HepG2 (cell line): ENCODE measurements at regions not wholly inside any gene's neighbourhood (a gene's known extent, or its start where the extent isn't known, plus 50 kb on each side); places are given as distances from the start of the nearest gene placed in this dataset.

Source experiments
- ATAC-seq: fragments of 200-7000 bp; cut with Tn5 transposase; 3 replicates; pipeline ENCODE4 v1.9.1; 2020; ENCODE audit warnings: mild to moderate bottlenecking, moderate library complexity
- BruUV-seq: library from RNA; stranded (reverse); fragments of 400-500 nt; replicated peaks from 2 replicates; lab custom pipeline; 2021; lab: Mats Ljungman, UMichigan
- CTCF ChIA-PET: fragments of 300-600 bp; formaldehyde crosslinking; extraction: SDS; loops from one replicate; lab custom pipeline; 2021; ENCODE audit warnings: low total read pairs, inconsistent platforms, low intra/inter-chr PET ratio; lab: Yijun Ruan, JAX
- POLR2A ChIA-PET: fragments of 350-600 bp; sonication (Branson Sonifier 250); formaldehyde crosslinking; loops from one replicate; lab custom pipeline; 2020; ENCODE audit warnings: antibody characterized with exemption, inconsistent platforms; lab: Yijun Ruan, JAX
- DNase-seq: peaks from one replicate; pipeline ENCODE4 v3.0.0-alpha.2; 2015; ENCODE audit warnings: low spot score
- FAIRE-seq: peaks from 3 replicates; lab custom pipeline; 2011; peaks lifted over from hg19 to GRCh38; lab: Jason Lieb, UNC
- H2AFZ ChIP-seq: one replicate; pipeline ENCODE4 v1.6.1; 2011; ENCODE audit warnings: low read length, inconsistent platforms
- H3K27ac ChIP-seq: fragments of 300-600 bp; 3 replicates; pipeline ENCODE4 v1.8.0; 2011; ENCODE audit warnings: mixed run types, mild to moderate bottlenecking, mixed read lengths, low read length, inconsistent platforms; ENCODE audit not compliant: insufficient read depth; ENCODE audit errors: extremely low read length
- H3K27me3 ChIP-seq, 2 experiments: fragments of 200-600 bp in 1 of 2; 2 replicates in 1 of 2; 3 replicates in 1 of 2; pipeline versions ENCODE4 v1.6.0 to v1.8.0; 2011; ENCODE audit warnings: low read length in 2 of 2, mild to moderate bottlenecking in 2 of 2, moderate library complexity in 2 of 2, inconsistent platforms in 1 of 2; ENCODE audit not compliant: insufficient read depth in 2 of 2, control insufficient read depth in 1 of 2
- H3K36me3 ChIP-seq, 2 experiments: fragments of 200-600 bp in 1 of 2; replicated peaks in 1 of 2; 2 replicates in 1 of 2; 3 replicates in 1 of 2; pipeline versions ENCODE4 v1.5.1 to v1.8.0; 2011; ENCODE audit warnings: low read length in 2 of 2, inconsistent platforms in 1 of 2; ENCODE audit not compliant: insufficient read depth in 2 of 2, control insufficient read depth in 1 of 2
- H3K4me1 ChIP-seq: 2 replicates; pipeline ENCODE4 v1.5.1; 2012; ENCODE audit warnings: low read length, inconsistent platforms; ENCODE audit not compliant: insufficient read depth
- H3K4me2 ChIP-seq: 2 replicates; pipeline ENCODE4 v1.6.0; 2011; ENCODE audit warnings: low read depth, low read length, inconsistent platforms
- H3K4me3 ChIP-seq, 3 experiments: fragments of 200-600 bp in 1 of 3; sonication (generic), shearing (Covaris generic) in 1 of 3; replicated peaks in 1 of 3; 2 replicates each; pipeline ENCODE4 v1.5.1; 2011 to 2016; ENCODE audit warnings: low read length in 3 of 3, inconsistent platforms in 2 of 3, low read depth in 2 of 3, mild to moderate bottlenecking in 2 of 3, control low read depth in 1 of 3, mixed read lengths in 1 of 3; ENCODE audit not compliant: insufficient read depth in 1 of 3
- H3K79me2 ChIP-seq: one replicate; pipeline ENCODE4 v1.6.1; 2011; ENCODE audit warnings: low read length, inconsistent platforms; ENCODE audit not compliant: insufficient read depth
- H3K9ac ChIP-seq: 2 replicates; pipeline ENCODE4 v1.6.0; 2011; ENCODE audit warnings: mild to moderate bottlenecking, low read depth, low read length, inconsistent platforms; ENCODE audit not compliant: insufficient read depth
- H3K9me3 ChIP-seq: 2 replicates; pipeline ENCODE4 v1.5.1; 2012; ENCODE audit warnings: mild to moderate bottlenecking, low read length
- H4K20me1 ChIP-seq: 2 replicates; pipeline ENCODE4 v1.6.0; 2011; ENCODE audit warnings: inconsistent platforms, mild to moderate bottlenecking, low read length, moderate library complexity; ENCODE audit not compliant: insufficient read depth
- FOXM1 ChIP-seq: sonication (generic); formaldehyde crosslinking; IDR thresholded peaks from 2 replicates; pipeline ENCODE4 v1.5.0; 2020; ENCODE audit warnings: missing genetic modification reagents
- HMGA1 ChIP-seq: sonication (generic); formaldehyde crosslinking; conservative IDR thresholded peaks from 2 replicates; pipeline ENCODE4 v1.4.0; 2020; ENCODE audit warnings: missing genetic modification reagents
- KAT2B ChIP-seq: fragments of 150-350 bp; IDR thresholded peaks from 2 replicates; pipeline ENCODE4 v1.6.1; 2014; ENCODE audit warnings: low read depth, low read length, borderline replicate concordance
- MXD3 ChIP-seq: IDR thresholded peaks from 2 replicates; pipeline ENCODE4 v1.6.1; 2016; ENCODE audit warnings: mild to moderate bottlenecking, missing biosample characterization, missing genetic modification reagents
- NFYC ChIP-seq: IDR thresholded peaks from 2 replicates; pipeline ENCODE4 v1.6.1; 2016; ENCODE audit warnings: missing genetic modification reagents, missing compliant biosample characterization
- NR1H2 ChIP-seq: sonication (generic); formaldehyde crosslinking; IDR thresholded peaks from 2 replicates; pipeline ENCODE4 v1.8.1; 2022; ENCODE audit warnings: low read depth, missing genetic modification reagents, borderline replicate concordance
- PITX1 ChIP-seq: sonication (generic); formaldehyde crosslinking; IDR thresholded peaks from 2 replicates; pipeline ENCODE4 v1.5.1; 2020; ENCODE audit warnings: mild to moderate bottlenecking, missing genetic modification reagents
- RXRB ChIP-seq: IDR thresholded peaks from 2 replicates; pipeline ENCODE4 v1.6.1; 2016; ENCODE audit warnings: borderline replicate concordance, missing genetic modification reagents, missing compliant biosample characterization
- ZNF136 ChIP-seq: sonication (generic); formaldehyde crosslinking; IDR thresholded peaks from 2 replicates; pipeline ENCODE4 v1.8.1; 2022; ENCODE audit warnings: low read depth, mild to moderate bottlenecking, moderate library complexity, missing genetic modification reagents
- ZNF256 ChIP-seq: sonication (generic); formaldehyde crosslinking; conservative IDR thresholded peaks from 2 replicates; pipeline ENCODE4 v1.4.0; 2020; ENCODE audit warnings: missing genetic modification reagents
- ZNF30 ChIP-seq: sonication (generic); formaldehyde crosslinking; IDR thresholded peaks from 2 replicates; pipeline ENCODE4 v1.5.0; 2020; ENCODE audit warnings: mild to moderate bottlenecking, missing genetic modification reagents
- ZNF343 ChIP-seq: sonication (generic); formaldehyde crosslinking; IDR thresholded peaks from 2 replicates; pipeline ENCODE4 v1.4.0; 2020; ENCODE audit warnings: mild to moderate bottlenecking, missing genetic modification reagents
- ZNF503 ChIP-seq: sonication (generic); formaldehyde crosslinking; IDR thresholded peaks from 2 replicates; pipeline ENCODE4 v1.4.0; 2020; ENCODE audit warnings: missing genetic modification reagents
- ZNF530 ChIP-seq: sonication (generic); formaldehyde crosslinking; IDR thresholded peaks from 2 replicates; pipeline ENCODE4 v1.5.0; 2020; ENCODE audit warnings: low read depth, mild to moderate bottlenecking, missing genetic modification reagents
- ZNF766 ChIP-seq: sonication (generic); formaldehyde crosslinking; IDR thresholded peaks from 2 replicates; pipeline ENCODE4 v1.5.0; 2020; ENCODE audit warnings: missing genetic modification reagents, borderline replicate concordance
- ZSCAN29 ChIP-seq: sonication (generic); formaldehyde crosslinking; conservative IDR thresholded peaks from 2 replicates; pipeline ENCODE4 v1.4.0; 2020; ENCODE audit warnings: mild to moderate bottlenecking, missing genetic modification reagents
- WGBS: methylation state at CpG from one replicate; pipeline ENCODE4 v1.1.6; 2017; ENCODE audit warnings: low lambda C conversion rate; 5-methylcytosine and 5-hydroxymethylcytosine counted together
- in situ Hi-C: cut with HindIII; loops from 2 replicates; pipeline ENCODE4 v1.10.0; 2017; ENCODE audit warnings: low pct_unique_long_range_greater_than_20kb; ENCODE audit not compliant: extremely low pct_ligation_motif_present
- intact Hi-C: fragments of 100-400 bp; cut with micrococcal nuclease; formaldehyde crosslinking; loops from one replicate; pipeline ENCODE4 v1.10.0; 2022; ENCODE audit not compliant: unreplicated experiment
- TF ChIP-seq, protein P1 (sequence below): sonication (generic); formaldehyde crosslinking; IDR thresholded peaks from 2 replicates; pipeline ENCODE4 v1.8.0; 2022; ENCODE audit warnings: mild to moderate bottlenecking, missing genetic modification reagents; ENCODE audit not compliant: insufficient replicate concordance

DNA sequence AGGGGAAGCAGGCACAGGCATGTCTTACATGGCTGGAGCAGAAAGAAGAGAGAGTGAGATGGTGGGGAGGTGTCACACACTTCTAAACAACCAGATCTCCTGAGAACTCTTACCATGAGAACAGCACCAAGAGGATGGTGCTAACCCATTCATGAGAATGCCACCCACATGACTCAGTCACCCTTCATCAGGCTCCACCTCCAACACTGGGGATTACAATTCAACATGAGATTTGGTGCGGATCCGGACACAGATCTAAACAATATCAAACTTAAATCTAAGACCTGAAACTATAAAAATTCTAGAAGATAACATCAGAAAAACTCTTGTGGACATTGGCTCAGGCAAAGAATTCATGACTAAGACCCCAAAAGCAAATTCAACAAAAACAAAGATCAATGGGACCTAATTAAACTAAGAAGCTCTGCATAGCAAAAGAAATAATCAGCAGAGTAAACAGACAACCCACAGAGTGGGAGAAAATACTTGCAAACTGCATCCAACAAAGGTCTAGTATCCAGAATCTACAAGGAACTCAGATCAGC, 65.4 kb downstream of the SPATA31C2 start:
- 81% methylated on average over 2 of the region's 2 CpGs for WGBS
- intact Hi-C loops (no loop called here), in situ Hi-C loops (no loop called here)
- Histone ChIP-seq H3K27me3 (peaks cover 3 to 23% of the 10 kb centered on the region in 2 experiments; a peak in 4 of 5 replicates), H3K27ac (no peak overlapping the region), H3K36me3 (no peaks in the 10 kb centered on the region), H3K79me2 (no peaks in the 10 kb centered on the region), H2AFZ (no peak overlapping the region), H3K9ac (no peak overlapping the region), H4K20me1 (no peaks in the 10 kb centered on the region), H3K4me1 (peaks cover 6% of the 10 kb centered on the region), H3K9me3 (no peaks in the 10 kb centered on the region), H3K4me2 (no peak overlapping the region), H3K4me3 (no peak overlapping the region)
- TF ChIP-seq NR1H2 (CRISPR knock-in tag): no peak
- TF ChIP-seq KAT2B: no peak
- no peak for TF ChIP-seq ZNF766 (CRISPR knock-in tag)
- ChIA-PET CTCF (no interaction called here), POLR2A (no interaction called here)
- BruUV-seq: no TSS peak
- ATAC-seq: no peak
- FAIRE-seq: no peak
- no peak for DNase-seq

- H4K20me1 ChIP-seq: no peaks in the 10 kb centered on the region
- H3K36me3 ChIP-seq: no peaks in the 10 kb centered on the region
- no peak for ATAC-seq
- WGBS: 0% methylated on average over 2 of the region's 2 CpGs
- CTCF ChIA-PET: no interaction called here
- no peak overlapping the region for H3K4me3 ChIP-seq
- no peak overlapping the region for H3K4me2 ChIP-seq
- BruUV-seq: no TSS peak
- peaks cover 6% of the 10 kb centered on the region for H3K4me1 ChIP-seq
- H3K27ac ChIP-seq: no peak overlapping the region
- POLR2A ChIA-PET: no interaction called here
- H3K27me3 ChIP-seq: peaks cover 2 to 10% of the 10 kb centered on the region in 2 experiments; a peak in 4 of 5 replicates
- no peak overlapping the region for H2AFZ ChIP-seq
- no peaks in the 10 kb centered on the region for H3K9me3 ChIP-seq
- in situ Hi-C loops: no loop called here
- H3K79me2 ChIP-seq: no peaks in the 10 kb centered on the region
- no peak for DNase-seq
- no peak for FAIRE-seq
- intact Hi-C loops: no loop called here
- H3K9ac ChIP-seq: no peak overlapping the region
- TF ChIP-seq MXD3 (CRISPR knock-in tag) (no peak), ZNF503 (CRISPR knock-in tag) (no peak), ZNF530 (CRISPR knock-in tag) (no peak), ZNF30 (CRISPR knock-in tag) (no peak), ZNF256 (CRISPR knock-in tag) (no peak), NFYC (no peak), PITX1 (no peak), HMGA1 (CRISPR knock-in tag) (no peak), RXRB (CRISPR knock-in tag) (no peak), ZNF343 (CRISPR knock-in tag) (no peak), ZSCAN29 (CRISPR knock-in tag) (no peak), ZNF136 (CRISPR knock-in tag) (no peak), FOXM1 (CRISPR knock-in tag) (no peak)
- TF ChIP-seq, protein P1, sequence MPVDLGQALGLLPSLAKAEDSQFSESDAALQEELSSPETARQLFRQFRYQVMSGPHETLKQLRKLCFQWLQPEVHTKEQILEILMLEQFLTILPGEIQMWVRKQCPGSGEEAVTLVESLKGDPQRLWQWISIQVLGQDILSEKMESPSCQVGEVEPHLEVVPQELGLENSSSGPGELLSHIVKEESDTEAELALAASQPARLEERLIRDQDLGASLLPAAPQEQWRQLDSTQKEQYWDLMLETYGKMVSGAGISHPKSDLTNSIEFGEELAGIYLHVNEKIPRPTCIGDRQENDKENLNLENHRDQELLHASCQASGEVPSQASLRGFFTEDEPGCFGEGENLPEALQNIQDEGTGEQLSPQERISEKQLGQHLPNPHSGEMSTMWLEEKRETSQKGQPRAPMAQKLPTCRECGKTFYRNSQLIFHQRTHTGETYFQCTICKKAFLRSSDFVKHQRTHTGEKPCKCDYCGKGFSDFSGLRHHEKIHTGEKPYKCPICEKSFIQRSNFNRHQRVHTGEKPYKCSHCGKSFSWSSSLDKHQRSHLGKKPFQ (CRISPR knock-in tag): no peak
These were observed 66.9 kb downstream of the SPATA31C2 start for GRCh38 chr9:88071331-88071730.
